ENCODE measurements at regions not wholly inside any gene's neighbourhood (a gene's known extent, or its start where the extent isn't known, plus 50 kb on each side); places are given as distances from the start of the nearest gene placed in this dataset.

- Mint-ChIP-seq H3K9me3 (no peaks in the 10 kb centered on the region), H3K36me3 (ENCODE audit: low read depth) (no peaks in the 10 kb centered on the region), H3K4me3 (no peak overlapping the region), H3K4me1 (no peaks in the 10 kb centered on the region), H3K27ac (no peak overlapping the region), H3K27me3 (no peaks in the 10 kb centered on the region)
- DNase-seq = no peak
- intact Hi-C loops (cut with micrococcal nuclease) = no loop called here
- TF ChIP-seq, protein P1, sequence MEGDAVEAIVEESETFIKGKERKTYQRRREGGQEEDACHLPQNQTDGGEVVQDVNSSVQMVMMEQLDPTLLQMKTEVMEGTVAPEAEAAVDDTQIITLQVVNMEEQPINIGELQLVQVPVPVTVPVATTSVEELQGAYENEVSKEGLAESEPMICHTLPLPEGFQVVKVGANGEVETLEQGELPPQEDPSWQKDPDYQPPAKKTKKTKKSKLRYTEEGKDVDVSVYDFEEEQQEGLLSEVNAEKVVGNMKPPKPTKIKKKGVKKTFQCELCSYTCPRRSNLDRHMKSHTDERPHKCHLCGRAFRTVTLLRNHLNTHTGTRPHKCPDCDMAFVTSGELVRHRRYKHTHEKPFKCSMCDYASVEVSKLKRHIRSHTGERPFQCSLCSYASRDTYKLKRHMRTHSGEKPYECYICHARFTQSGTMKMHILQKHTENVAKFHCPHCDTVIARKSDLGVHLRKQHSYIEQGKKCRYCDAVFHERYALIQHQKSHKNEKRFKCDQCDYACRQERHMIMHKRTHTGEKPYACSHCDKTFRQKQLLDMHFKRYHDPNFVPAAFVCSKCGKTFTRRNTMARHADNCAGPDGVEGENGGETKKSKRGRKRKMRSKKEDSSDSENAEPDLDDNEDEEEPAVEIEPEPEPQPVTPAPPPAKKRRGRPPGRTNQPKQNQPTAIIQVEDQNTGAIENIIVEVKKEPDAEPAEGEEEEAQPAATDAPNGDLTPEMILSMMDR (IDR thresholded peaks at IDR 0.05) = no peak
- ChIA-PET POLR2A (no interaction called here), CTCF (no interaction called here)
- no peak for ATAC-seq (ENCODE audit: low read depth)
Measured at GRCh38 chr2:138919120-138919747, 139.0 kb upstream of the NXPH2 start.

- TF ChIP-seq, protein P1 (IDR thresholded peaks at IDR 0.05) = no peak
- no peak for DNase-seq
- ChIA-PET POLR2A (no interaction called here), CTCF (no interaction called here)
- Mint-ChIP-seq H3K9me3 (no peaks in the 10 kb centered on the region), H3K27ac (no peak overlapping the region), H3K4me3 (no peak overlapping the region), H3K36me3 (ENCODE audit: low read depth) (no peaks in the 10 kb centered on the region), H3K4me1 (no peaks in the 10 kb centered on the region), H3K27me3 (no peaks in the 10 kb centered on the region)
- no peak for ATAC-seq (ENCODE audit: low read depth)
- intact Hi-C loops (cut with micrococcal nuclease) = no loop called here
Measured at GRCh38 chr2:138910427-138910826, 130.2 kb upstream of the NXPH2 start.

DNA sequence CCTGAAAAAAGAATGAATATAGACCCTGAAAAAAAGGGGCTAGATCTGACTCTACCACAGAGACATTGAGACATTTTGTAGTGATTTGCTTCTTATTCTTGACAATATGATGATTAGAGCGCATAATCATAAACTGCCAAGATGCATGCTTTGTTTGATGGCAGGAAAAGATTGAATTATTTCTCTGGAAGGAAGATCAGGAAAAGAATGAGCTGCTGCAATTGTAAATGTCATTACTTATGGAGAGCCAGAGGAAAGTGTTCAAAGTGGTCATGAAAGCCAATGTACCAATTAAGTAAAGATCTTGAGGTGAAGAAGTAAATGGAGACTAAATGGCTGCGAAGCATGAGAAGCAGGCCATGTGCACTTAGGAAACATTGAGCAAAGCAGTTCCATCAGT, 126.4 kb upstream of the NXPH2 start:
- Mint-ChIP-seq H3K36me3 (ENCODE audit: low read depth) (no peaks in the 10 kb centered on the region), H3K27me3 (no peaks in the 10 kb centered on the region), H3K4me3 (no peak overlapping the region), H3K9me3 (no peaks in the 10 kb centered on the region), H3K4me1 (no peaks in the 10 kb centered on the region), H3K27ac (no peak overlapping the region)
- TF ChIP-seq, protein P1 (IDR thresholded peaks at IDR 0.05) = no peak
- no peak for DNase-seq
- ChIA-PET CTCF (no interaction called here), POLR2A (no interaction called here)
- ATAC-seq (ENCODE audit: low read depth) = no peak
- intact Hi-C loops (cut with micrococcal nuclease) = no loop called here

DNA sequence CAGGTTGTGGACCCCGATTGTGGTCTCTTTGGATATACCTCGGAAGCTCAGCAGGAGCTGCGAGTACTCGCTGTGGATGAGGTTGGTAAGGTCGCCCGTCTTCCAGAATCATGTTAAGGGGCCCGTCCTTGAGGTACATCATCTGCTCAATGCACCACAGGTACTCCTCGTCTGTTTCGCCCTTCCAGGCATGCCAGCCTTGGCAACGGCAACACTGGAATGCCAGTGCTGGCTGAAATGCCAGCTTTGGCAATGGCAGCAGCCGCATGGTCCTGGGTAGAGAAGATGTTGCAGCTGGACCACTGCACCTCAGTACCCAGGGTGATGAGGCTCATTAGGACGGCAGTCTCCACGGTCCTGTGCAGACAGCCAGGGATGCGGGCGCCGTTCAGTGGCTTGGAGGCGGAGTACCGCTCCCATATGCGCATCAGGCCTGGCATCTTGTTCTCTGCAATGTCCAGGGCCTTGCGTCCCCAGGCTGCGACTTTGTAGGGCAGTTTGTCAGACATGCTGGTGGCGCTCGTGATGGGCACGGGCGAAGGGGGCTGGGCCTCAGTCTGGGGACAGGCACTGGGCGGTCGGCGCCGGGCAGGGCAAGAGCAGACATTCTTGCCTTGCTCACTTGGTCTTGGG, 122.2 kb upstream of the NXPH2 start:
- ATAC-seq (ENCODE audit: low read depth) (no peak), DNase-seq (no peak)
- intact Hi-C loops (cut with micrococcal nuclease) = no loop called here
- Mint-ChIP-seq H3K27ac (no peak overlapping the region), H3K27me3 (no peaks in the 10 kb centered on the region), H3K4me3 (no peak overlapping the region), H3K9me3 (no peaks in the 10 kb centered on the region), H3K4me1 (no peaks in the 10 kb centered on the region), H3K36me3 (ENCODE audit: low read depth) (no peaks in the 10 kb centered on the region)
- ChIA-PET POLR2A (no interaction called here), CTCF (no interaction called here)
- TF ChIP-seq, protein P1 (IDR thresholded peaks at IDR 0.05) = no peak

GRCh38 chr2:138901530-138901929, 121.3 kb upstream of the NXPH2 start:
- Mint-ChIP-seq H3K4me1 (no peaks in the 10 kb centered on the region), H3K27me3 (no peaks in the 10 kb centered on the region), H3K9me3 (no peaks in the 10 kb centered on the region), H3K27ac (no peak overlapping the region), H3K4me3 (no peak overlapping the region), H3K36me3 (ENCODE audit: low read depth) (no peaks in the 10 kb centered on the region)
- ATAC-seq (ENCODE audit: low read depth) = no peak
- no peak for DNase-seq
- CTCF ChIA-PET = no interaction called here
- TF ChIP-seq, protein P1 (IDR thresholded peaks at IDR 0.05) = no peak
- intact Hi-C loops (cut with micrococcal nuclease) = no loop called here
- POLR2A ChIA-PET = no interaction called here

All from activated B cell treated with CpG ODN at 0.5 μM for 24 hours (primary cell).